NCI-H1694 (cell line): ENCODE measurements at regions not wholly inside any gene's neighbourhood (a gene's known extent, or its start where the extent isn't known, plus 50 kb on each side); places are given as distances from the start of the nearest gene placed in this dataset.
A peak's percentile ranks its signal among the peaks of the same experiment; 100 is the strongest.
"Not testable (repeated sequence)": the region's sequence is repeated elsewhere in the genome, so short reads cannot be mapped to it uniquely, and the experiment has no call there.

Experiments used
- DNase-seq: peaks from one replicate; lab custom pipeline; 2025; lab: John Stamatoyannopoulos, UW

DNA sequence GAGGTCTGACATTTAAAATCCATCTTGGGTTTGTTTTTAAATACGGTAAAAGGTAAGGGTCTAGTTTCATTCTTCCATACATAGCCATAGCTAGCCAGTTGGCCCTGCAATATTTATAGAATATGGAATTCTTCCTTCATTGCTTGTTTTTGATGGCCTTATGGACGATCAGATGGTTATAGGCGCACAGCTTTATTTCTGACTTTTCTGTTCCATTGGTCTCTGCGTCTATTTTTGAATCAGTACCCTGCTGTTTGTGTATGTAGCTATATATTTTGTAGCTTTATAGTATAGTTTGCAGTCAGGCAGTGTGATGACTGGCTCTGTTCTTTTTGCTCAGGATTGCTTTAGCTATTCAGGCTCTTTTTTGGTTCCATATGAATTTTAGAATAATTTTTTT lies 366.8 kb upstream of the MIS18BP1 start:
- DNase-seq: no peak

DNA sequence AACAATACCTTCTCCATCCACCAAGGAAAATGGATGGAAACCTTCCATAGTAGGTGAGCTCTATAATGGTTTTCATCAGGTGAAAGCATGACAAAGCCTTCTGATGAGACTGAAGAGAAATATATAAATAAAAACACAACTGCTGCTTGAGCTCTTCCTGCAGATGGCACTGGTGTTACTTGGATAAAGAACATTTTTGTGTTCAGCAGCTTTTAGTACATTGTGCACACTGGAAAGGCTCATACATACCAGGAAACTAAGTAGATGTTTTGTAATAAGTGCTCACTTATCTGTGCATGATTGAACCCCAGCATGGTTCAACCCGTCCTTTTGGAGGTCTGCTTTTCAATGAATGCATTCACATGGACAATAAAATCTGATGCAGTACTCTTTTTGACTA lies 357.3 kb upstream of the MIS18BP1 start:
- no peak for DNase-seq

DNA sequence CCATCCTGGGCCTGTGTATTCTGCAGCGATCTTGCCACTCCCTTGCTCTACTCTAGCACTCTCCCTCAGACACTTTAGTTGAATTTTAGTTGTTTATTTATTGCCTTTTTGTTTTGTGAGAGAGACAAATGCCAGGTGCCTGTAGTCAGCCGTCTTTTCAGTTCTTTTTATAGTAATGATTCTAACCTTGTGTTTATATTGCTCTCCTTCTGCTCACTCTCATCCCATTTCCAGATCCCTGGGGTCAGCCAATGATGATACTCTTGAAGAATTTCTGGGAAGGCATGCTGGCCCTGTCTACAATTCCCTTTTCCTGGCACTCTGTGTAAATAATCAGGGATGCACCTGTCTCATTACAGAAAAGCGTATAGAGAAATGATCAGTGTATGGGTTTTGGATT lies 334.1 kb upstream of the MIS18BP1 start:
- DNase-seq: no peak

- DNase-seq: no peak
These were observed 306.6 kb upstream of the MIS18BP1 start for GRCh38 chr14:45559626-45560025.

DNA sequence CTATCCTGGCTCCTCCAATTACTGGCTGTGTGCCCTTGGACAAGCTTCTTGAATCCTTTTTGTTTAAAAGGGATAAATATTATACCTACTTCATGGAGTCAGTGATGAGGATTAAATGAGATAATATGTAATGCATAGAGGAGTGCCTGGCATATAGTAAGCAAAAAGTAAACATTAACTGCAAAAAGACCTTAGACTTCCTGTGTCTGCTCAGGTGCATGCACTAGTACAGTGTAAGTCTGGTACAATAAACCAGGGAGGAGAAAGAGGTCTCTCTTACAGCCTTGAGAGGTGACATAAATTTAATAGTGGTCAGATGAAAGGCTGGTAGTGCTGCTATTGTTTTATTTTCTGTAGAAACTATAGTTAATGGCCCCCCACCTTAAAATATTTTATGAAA lies 305.2 kb upstream of the MIS18BP1 start:
- no peak for DNase-seq

- DNase-seq: no peak
These were observed 301.0 kb upstream of the MIS18BP1 start for GRCh38 chr14:45553981-45554380.

DNA sequence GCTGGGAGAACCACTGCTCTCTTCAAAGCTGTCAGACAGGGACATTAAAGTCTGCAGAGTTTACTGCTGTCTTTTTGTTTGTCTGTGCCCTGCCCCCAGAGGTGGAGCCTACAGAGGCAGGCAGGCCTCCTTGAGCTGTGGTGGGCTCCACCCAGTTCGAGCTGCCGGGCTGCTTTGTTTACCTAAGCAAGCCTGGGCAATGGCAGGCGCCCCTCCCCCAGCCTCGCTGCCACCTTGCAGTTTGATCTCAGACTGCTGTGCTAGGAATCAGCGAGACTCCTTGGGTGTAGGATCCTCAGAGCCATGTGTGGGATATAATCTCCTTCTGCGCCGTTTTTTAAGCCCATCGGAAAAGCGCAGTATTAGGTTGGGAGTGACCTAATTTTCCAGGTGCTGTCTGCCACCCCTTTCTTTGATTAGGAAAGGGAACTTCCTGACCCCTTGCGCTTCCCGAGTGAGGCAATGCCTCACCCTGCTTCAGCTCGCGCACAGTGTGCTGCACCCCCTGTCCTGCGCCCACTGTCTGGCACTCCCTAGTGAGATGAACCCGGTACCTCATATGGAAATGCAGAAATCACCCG lies 298.3 kb upstream of the MIS18BP1 start:
- not testable (repeated sequence) for DNase-seq

- no peak for DNase-seq
These were observed 278.0 kb upstream of the MIS18BP1 start for GRCh38 chr14:45531022-45531421.

DNA sequence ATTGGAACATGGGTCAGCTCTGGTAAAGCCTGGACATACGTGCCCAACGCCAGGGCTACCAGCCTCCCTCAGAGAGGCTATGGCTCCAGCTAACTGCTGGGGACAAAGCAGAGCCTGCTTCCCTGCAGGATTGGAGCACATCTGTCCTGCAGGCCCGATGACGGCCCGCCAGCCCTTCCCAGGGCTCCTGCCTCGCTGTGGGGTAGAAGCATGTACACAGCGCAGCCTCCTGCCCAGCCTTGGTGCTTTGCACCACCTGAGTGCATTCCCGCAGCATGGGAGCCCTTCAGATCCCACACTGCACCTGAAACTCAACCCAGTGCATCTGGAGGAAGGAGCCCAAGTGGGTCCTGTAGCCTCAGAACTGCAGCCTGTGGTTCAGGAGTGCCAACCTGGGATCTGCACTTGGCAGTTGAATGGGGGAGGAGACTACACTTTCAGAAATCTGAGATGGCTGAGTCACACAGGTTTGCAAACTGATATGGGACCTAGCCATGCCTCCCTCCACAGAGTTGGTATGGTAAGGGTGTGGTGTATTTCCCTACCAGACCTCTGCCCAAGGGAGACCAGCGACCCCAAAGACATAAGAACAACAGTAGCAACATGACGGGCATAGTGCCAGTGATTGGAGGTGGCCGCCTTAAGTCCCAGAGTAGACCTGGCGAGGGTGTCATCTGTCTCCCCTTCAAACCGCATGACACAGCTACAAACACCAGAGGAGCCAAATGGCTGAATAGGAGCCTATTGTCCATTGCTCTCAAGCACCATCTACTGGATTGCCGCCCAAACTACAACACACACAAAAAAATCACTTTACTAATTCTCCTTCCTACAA lies 273.9 kb upstream of the MIS18BP1 start:
- DNase-seq: peak; percentile 36

DNA sequence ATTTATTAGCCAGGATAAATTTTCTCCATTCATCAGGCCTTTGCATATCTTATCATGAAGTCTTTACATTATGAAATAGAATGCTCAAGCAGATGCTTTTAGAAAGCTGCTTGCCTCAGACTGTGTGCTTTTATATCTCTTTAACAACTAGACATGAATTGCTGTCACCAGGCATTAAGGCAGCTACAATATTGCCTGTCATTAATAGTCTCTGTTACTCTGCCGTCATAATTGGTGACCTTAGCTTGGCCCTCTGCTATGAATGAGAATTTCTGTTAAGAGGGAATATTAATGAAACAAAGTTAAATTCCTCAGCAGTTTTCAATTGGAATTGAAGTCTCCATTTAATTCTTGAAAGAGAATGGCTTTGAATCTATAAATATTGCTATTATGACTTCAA lies 266.8 kb upstream of the MIS18BP1 start:
- DNase-seq: no peak

DNA sequence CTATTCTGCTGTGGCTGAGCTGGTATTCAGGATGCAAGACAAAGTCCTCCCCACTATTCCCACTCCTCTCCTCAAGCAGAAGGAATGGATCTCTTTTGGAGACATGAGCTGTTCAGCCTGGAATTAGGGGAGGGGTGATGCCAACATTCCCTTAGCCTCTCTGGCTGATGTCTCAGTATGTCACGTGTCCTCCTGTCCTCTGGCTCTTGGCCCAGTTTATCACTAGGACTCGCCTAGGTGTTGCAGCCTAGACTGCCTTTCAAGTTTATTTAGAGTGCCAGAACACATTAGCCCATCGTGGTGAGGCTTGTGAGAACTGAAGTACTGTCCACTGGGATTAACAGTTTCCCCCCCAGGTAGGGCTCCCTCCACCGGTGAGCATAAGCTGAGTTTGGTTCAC lies 239.9 kb upstream of the MIS18BP1 start:
- no peak for DNase-seq

- DNase-seq: no peak
These were observed 238.9 kb upstream of the MIS18BP1 start for GRCh38 chr14:45491914-45492313.

DNA sequence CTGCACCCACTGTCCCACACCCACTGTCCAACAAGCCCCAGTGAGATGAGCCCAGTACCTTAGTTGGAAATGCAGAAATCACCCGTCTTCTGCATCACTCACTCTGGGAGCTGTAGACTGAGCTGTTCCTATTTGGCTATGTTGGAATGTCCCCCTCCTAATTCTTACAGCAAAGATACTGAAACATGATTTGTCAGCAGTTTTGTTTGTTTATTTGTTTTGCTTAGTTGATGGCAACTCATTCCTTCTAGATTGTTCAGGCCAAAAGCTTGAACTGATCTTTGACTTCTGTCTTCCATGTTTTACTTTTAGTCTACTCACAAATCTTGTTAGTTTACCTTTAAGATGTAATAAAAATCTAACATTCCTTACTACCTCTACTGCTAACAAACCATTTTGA lies 233.6 kb upstream of the MIS18BP1 start:
- DNase-seq: no peak

GRCh38 chr14:45467023-45467422 lies 214.0 kb upstream of the MIS18BP1 start:
- no peak for DNase-seq

DNA sequence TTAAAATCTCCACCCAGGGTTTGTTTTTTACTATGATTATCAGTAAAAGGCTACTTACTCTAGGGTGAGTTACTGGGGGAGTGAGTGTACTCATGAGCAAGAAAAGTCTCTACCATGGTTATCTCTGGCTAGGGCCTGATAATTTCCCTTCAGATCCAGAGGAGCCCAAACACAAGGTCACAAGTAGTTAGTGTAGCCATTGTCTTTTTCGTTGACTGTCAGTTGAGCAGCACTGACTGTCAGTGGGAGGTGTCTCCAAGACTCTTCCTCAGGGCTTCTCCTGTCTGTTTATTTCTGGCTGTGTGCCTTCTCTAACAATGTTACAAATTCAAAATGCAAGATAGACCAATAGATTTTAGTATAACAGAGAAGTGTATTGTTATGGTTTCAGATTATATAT lies 181.2 kb upstream of the MIS18BP1 start:
- no peak for DNase-seq

GRCh38 chr14:45426685-45427282 lies 173.8 kb upstream of the MIS18BP1 start:
- peak; percentile 41 for DNase-seq

DNA sequence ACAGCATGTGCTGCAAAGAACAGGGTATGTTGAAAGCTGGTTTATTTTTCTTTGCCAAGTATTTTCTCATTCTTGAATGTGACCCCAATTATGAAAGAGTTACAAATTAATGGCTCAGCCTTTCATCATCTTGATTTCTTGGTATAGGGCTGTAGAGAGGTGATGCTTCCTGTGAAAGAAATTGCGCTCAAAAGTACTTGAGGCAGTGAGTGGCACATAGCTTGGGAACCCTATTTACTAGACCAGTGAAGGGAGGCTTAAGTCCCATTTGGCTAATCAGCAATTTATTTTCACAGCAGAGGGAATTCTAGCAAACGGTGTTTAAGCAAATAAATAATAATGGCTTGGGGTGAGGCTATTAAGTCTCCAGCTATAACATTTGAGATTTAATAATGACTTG lies 153.9 kb upstream of the MIS18BP1 start:
- DNase-seq: no peak

GRCh38 chr14:45400950-45401640 lies 148.1 kb upstream of the MIS18BP1 start:
- no peak for DNase-seq

GRCh38 chr14:45400509-45400908 lies 147.5 kb upstream of the MIS18BP1 start:
- DNase-seq: no peak

DNA sequence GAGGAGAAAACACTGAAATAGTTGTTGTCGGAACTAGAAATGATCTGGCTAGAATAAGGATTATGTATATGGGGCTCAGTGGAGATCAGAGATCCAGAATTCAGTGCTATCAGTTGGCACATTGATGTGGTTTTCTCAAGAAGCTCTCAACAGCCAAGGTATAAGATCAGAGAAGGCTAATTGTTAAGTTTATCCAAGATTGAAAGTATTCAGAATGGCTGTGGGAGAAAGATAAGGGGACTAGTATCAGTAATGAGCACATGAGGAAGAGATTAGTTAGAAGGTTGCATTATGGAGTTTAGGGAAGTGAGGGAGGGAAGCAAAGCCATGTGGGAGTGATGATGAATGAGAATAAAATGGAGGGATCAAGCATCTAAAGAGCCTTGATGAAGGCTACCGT lies 128.1 kb upstream of the MIS18BP1 start:
- DNase-seq: no peak

GRCh38 chr14:45377166-45377565 lies 124.2 kb upstream of the MIS18BP1 start:
- DNase-seq: no peak

- DNase-seq: no peak
These were observed 120.9 kb upstream of the MIS18BP1 start for GRCh38 chr14:45373877-45374276.
